Fibroblast of peridontal ligament (primary cell): ENCODE measurements at regions not wholly inside any gene's neighbourhood (a gene's known extent, or its start where the extent isn't known, plus 50 kb on each side); places are given as distances from the start of the nearest gene placed in this dataset.
"Not testable (repeated sequence)": the region's sequence is repeated elsewhere in the genome, so short reads cannot be mapped to it uniquely, and the experiment has no call there.

Experiments used
- DNase-seq: peaks from one replicate; pipeline ENCODE4 v3.0.0-alpha.2; 2010; ENCODE audit errors: extremely low read depth

DNA sequence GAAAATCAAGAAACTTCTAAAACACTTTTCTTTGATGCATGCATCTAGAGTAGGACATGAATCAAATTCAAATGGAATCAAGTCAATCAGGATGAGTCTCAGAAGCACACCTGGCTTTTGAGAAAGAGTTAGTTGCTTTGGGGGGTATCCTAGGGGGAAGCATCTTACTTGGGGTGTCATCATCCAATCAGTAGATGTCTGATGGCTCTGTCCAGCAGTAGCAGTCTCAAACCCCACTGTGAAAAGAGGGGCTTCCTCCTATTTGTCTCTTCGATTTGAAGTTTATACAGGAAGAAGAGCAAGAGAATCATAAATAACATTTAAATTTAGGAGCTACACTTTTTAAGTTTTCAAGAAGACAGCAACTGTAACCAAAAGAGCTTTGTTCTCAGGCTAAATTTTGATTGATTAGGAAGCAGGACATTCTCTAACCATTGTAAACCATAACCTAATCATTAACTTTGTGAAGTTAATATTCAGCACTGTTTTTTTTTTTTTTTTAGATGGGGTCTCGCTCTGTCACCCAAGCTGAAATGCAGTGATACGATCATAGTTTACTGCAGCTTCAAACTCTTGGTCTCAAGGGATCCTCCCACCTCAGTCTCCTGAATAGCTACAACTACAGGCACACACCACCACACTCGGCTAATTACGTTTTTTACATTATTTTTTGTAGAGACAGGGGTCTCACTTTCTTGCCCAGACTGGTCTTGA lies 614.7 kb downstream of the CSNK1G3 start:
- no peak for DNase-seq

- no peak for DNase-seq
These were observed 612.8 kb downstream of the CSNK1G3 start for GRCh38 chr5:124124711-124125229.

GRCh38 chr5:124121198-124121597 lies 609.2 kb downstream of the CSNK1G3 start:
- no peak for DNase-seq

- no peak for DNase-seq
These were observed 602.9 kb downstream of the CSNK1G3 start for GRCh38 chr5:124114911-124115310.

- no peak for DNase-seq
These were observed 599.9 kb downstream of the CSNK1G3 start for GRCh38 chr5:124111886-124112285.

- DNase-seq = no peak
These were observed 599.0 kb downstream of the CSNK1G3 start for GRCh38 chr5:124110942-124111341.

DNA sequence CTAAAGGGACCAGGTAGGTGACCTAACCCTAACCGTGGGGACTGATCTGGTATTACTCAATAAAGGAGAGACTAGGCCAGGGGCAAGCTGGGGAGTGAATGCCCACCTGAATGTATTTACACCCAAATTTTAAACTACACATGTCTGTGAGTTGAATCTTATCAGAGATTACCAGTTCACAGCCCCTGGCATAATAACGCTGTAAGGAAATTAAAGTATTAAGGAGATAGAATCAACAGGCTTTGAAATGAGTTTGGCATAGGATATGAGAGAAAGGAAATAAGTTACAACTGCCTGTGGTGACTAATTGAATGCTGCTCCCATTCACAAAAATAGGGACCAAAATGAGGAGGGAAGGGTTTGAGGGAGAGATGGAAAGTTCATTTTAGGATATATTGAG lies 593.3 kb downstream of the CSNK1G3 start:
- no peak for DNase-seq

- DNase-seq = no peak
These were observed 592.8 kb downstream of the CSNK1G3 start for GRCh38 chr5:124104821-124105220.

- no peak for DNase-seq
These were observed 592.4 kb downstream of the CSNK1G3 start for GRCh38 chr5:124104344-124104743.

DNA sequence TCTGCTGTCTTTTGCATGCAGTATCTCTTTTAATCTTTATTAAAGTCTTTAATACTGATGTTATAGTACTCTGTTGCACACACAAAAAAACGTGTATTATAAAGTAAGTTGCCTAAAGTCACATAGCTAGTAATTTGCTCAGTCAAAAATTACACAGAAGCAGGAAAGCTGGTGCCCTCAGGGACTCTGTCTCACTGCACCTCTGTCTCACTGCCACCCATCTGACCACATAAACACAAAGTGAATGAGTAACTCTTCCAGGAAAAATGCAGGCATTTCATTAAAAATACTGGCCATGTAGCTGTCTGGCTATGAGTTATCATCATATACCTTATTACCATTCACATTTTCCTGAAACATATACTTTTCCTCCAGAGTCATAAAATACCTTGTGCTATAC lies 591.7 kb downstream of the CSNK1G3 start:
- DNase-seq = peak; percentile 14

GRCh38 chr5:124103056-124103455 lies 591.1 kb downstream of the CSNK1G3 start:
- not testable (repeated sequence) for DNase-seq

DNA sequence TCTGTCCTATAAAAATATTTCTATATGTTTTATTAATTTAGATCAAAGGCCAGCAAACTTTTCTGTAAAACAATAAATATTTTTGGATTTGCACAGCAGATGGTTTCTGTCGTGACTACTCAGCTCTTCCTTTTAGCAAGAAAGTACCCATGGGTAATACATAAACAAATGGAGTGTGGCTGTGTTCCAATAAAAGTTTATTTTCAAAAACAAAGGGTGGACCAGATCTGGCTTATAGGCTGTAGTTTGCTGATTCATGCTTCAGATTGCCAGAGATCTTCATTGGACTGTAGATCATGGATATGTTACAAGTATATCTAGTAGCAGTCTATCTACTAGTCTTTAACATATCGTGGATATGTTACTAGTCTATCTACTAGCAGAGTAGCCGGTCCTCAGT lies 590.5 kb downstream of the CSNK1G3 start:
- DNase-seq = peak; percentile 64

DNA sequence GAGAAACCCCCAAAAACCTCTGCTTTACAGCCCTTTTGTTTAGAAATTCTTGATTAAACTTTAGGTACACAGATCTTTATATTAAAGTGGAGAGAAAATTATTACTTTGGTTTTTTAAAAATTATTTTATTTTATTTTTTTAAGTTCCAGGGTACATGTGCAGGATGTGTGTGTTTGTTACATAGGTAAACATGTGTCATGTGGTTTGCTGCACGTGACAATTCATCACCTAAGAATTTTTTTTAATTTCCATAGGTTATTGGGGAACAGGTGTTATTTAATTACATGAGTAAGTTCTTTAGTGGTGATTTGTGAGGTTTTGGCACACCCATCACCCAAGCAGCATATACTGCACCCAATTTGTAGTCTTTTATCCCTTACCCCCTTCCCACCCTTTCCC lies 581.7 kb downstream of the CSNK1G3 start:
- no peak for DNase-seq

DNA sequence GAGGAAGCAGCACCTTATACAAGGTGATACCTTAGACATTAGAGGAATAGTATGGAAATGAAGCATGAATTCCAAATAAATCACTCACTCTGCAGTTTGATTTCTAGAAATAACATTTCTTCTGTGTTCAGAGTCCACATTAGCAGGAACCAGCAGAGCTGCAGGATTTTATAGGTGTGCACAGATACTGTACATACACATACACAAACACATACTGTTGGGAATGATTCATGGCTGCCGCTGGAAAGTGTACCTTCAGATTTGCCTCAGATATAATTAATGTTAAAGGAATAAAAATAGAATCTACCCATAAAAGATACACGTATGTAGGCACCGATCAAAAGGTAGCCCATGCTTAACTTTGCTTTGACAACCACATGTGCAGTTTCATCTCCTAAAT lies 578.1 kb downstream of the CSNK1G3 start:
- DNase-seq = no peak

DNA sequence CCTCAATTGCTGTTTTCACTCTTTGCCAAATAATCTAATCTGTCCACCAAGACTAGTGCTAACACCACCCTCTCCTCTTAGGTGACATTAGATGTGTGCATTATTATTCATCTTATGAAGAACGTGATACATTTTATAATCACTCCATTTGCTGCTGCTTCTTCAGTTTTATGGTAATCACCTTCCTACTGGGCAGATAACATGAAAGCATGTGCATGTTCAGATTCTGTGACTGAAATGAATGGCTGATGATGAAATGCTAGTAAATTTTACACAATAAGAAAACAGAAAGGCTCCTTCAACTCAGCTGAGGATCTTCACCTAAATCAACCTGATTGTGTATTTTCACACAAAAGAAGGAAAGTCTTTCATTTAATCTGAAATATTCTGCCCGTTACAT lies 577.6 kb downstream of the CSNK1G3 start:
- DNase-seq = no peak

DNA sequence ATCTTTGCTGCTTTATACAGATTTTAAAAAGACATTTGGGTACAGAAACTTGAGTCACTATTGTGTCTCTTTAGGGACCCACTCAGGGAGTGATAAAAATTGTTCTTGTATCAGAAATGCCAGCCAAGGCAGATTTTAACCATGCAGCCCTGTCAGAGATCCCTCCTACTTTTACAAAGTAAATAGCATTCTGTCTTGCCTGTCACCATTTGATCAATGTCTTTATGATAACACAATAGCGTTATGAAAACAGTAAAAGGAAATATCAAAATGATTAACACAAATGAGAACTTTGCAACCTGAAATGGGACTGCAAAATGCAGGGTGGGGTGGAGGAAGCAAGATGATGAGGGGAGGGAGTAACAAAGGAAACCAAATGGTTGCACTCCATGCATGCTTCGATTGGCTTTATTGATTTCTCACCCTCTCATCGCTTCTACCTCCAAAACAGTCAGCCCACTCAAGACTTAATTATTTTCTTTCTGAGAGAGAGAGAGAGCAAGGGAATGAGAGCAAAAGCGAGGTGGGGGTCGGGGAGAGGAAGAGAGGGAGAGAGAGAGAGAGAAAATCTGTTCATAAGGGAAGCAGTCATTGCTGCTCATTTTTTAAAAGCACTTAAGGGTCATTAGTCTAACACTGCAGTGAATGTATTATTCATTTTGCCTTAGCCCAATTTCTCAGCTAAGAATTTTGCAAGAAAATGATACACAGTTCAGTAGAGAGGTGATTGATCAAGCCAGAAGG lies 576.5 kb downstream of the CSNK1G3 start:
- no peak for DNase-seq

DNA sequence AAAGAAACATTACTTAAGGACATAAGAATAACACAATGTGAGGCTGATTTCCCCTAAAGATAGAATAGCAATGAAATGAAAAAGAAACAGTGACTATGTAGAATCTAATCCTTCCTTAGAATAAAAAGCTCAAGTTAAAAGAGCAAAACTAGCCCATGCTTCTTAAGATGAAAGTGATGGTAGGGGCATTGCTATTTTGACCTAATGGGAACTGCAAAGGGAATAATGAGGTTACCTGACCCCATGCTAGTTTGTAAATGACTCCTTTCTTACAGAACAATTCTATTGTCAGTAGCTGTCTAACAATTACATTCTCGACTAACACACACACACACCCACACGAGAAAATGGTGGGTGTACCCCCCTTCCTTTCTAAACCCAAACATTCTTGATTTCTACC lies 575.8 kb downstream of the CSNK1G3 start:
- no peak for DNase-seq

DNA sequence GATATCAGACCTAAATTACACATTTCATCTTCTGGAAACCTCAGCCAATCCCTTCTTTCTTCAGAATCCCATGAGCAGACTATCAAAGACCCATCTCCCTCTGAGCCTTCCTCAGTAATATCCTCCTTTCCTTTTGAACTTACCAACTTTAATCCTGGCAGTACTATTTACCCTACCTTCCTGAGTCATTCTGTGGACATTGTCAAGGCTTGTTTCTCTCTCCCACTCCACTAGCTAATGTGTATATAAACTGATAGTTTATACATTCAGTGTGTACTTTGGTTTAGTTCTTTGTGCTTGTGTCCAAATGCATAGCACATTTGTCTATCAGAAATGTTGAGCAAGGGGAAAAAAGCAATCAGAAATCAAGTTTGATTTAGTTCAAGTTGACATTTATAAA lies 568.3 kb downstream of the CSNK1G3 start:
- no peak for DNase-seq

DNA sequence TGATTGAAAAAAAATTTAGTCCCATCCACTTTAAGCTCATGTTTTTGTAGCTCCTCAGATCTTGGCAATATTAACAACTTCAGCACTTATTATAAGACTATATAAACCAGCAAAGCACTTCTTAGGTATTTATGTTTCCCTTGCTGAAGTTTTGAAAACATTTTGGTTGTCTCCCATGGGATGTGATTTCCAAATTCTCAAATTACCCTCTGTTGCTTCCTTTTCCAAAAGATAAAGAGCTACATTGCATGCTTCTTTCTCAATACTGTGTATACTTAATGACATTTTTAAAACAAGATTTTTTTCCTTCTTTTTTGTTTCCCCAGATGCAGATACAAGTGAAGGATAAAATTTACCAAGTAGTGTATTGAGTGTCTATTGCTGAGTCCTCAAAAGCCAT lies 567.1 kb downstream of the CSNK1G3 start:
- DNase-seq = peak; percentile 36

DNA sequence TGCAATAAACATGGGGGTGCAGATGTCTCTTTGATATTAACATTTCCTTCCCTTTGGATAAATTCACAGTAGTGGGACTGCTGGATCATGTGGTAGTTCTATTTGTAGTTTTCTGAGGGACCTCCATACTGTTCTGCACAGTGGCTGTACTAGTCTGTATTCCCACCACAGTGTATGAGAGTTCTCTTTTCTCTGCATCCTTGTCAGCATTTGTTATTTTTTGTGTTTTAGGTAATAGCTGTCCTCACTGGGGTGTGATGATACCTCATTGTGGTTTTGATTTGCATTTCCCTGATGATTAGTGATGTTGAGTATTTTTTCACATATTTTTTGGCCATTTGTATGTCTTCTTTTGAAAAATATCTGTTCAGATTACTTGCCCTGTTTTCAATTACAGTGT lies 562.5 kb downstream of the CSNK1G3 start:
- DNase-seq = no peak

- DNase-seq = no peak
These were observed 560.6 kb downstream of the CSNK1G3 start for GRCh38 chr5:124072570-124072969.

- DNase-seq = no peak
These were observed 559.1 kb downstream of the CSNK1G3 start for GRCh38 chr5:124071039-124071438.

GRCh38 chr5:124065508-124065907 lies 553.5 kb downstream of the CSNK1G3 start:
- no peak for DNase-seq
